ENCODE measurements at regions not wholly inside any gene's neighbourhood (a gene's known extent, or its start where the extent isn't known, plus 50 kb on each side); places are given as distances from the start of the nearest gene placed in this dataset.
"Not testable (repeated sequence)": the region's sequence is repeated elsewhere in the genome, so short reads cannot be mapped to it uniquely, and the experiment has no call there.

DNA sequence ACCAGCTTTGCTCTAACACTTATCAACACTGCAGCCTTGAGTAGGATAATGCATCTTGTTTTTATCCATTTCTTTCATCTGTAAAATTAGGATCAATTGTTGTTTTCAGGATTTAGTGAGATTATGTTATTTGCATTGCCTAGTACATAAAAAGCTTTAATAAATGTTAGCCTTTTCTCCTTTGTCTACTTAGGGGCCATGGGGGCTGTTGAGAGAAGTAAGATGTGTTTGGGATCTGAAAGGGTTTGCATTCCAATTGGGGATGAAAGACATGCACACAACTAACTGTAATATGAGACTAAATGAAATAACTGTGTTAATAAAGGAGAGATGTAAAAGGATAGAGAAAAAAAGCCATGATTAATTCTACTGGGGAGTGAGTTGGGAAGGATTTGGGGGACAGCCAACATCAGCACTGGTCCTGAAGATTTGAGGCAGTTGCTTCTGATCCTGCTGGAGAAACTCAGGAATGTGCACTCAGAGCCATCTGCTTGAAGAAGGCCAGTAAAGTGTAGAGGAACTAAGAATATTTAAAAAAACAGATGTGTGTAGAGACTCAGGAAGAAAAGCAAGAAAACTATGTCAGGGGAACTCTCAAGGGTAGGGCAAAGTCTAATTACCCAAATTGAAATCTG, 236.3 kb downstream of the OLFM4 start:
- no peak for DNase-seq (ENCODE audit: insufficient read length, low spot score)
- FAIRE-seq = no peak

- FAIRE-seq (no peak), DNase-seq (ENCODE audit: insufficient read length, low spot score) (no peak)
These were observed 238.1 kb downstream of the OLFM4 start for GRCh38 chr13:53266757-53267156.

DNA sequence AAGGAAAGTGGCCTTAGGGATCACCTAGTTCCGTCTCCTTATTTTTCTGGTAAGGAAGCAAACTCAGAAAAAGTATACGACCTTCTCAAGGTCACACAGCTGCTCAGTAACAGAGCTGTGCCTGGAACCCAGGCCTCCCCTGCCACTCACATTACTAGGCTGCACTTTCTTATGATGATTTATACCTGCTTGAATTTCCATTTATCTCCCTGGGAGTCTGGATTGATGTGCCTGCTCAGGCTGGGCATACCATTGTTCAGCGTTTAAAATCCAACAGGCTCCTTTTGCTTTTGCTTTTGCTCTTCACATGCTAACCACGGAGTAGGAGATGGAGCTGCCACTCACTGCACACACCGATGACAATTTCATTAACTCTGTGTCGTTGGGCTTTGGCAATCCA, 241.0 kb downstream of the OLFM4 start:
- DNase-seq (ENCODE audit: insufficient read length, low spot score) (no peak), FAIRE-seq (no peak)

DNA sequence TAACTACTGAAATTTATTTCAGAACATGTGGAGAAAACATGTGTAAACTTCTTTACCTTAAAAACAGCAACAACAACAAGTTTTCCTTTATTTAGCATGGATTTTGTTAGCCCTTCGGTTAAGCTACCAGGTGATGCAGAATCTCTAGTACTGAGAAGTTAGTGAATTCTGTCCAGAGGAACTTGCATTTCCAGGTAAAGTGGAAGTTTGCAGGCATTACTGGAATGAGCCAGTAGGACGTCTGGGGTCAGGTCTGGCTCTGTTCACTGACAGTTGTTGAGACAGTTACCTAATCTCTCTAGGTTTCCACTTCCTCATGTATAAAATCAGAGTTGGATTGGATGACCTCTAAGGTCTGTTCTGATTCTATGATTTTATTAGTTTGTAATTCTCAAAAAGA, 244.3 kb downstream of the OLFM4 start:
- no peak for DNase-seq (ENCODE audit: insufficient read length, low spot score)
- no peak for FAIRE-seq

DNA sequence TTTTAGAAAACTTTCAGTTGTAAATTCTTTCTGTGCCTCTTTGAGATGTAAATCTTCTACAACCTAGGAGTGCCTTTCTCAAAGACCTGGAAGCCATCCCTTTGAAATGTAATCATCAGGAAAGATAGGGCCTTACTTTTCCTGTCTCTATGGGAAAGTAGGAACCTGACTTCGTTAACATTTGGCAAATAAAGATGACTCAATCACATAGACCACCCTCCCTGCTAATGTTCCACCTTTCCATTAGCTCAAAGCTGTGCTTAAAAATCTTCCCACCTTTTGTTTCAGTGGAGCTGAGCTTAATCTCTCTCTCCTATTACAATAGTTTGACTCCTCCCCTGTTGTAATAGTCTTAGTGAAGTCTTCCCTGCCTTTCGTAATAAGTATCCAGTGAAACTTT, 247.7 kb downstream of the OLFM4 start:
- FAIRE-seq (no peak), DNase-seq (ENCODE audit: insufficient read length, low spot score) (no peak)

GRCh38 chr13:53281677-53282076, 253.1 kb downstream of the OLFM4 start:
- DNase-seq (ENCODE audit: insufficient read length, low spot score) = no peak
- no peak for FAIRE-seq

DNA sequence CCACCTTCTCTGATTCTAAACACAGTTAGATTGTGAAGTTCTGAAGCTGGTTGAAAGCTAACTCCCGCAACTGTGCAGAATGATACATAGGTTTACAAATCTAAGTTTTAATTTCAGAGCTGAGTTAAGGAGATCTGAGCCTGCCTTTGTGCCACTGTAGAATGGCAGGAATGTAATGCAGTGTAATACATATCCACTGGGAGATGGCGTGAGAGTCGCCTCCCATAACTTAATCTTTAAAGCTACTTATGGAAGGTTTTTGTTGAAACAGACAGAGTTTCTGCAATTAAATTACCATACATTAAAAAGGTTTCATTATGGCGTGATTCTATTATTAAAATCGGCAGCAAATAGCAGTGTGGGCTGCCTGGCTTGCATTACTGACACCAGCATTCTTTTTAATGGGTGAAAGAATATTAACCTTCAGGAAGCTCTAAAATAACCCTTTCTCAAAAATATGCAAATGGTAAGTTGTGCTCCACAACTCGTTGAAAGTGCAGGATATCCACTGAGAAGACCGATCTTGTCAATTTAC, 257.4 kb downstream of the OLFM4 start:
- DNase-seq (ENCODE audit: insufficient read length, low spot score) = no peak
- FAIRE-seq = no peak

DNA sequence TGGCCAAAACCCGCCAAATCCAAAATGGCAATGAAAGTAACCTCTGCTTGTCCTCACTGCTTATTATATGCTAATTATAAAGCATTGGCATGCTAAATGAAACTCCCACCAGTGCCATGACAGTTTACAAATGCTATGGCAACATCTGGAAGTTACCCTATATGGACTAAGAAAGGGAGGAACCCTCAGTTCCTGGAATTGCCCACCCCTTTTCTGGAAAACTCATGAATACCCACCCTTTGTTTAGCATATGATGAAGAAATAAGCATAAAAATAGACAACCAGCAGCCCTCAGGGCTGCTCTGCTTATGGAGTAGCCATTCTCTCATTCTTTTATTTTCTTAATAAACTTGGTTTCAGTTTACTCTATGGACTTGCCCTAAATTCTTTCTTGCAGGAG, 269.8 kb downstream of the OLFM4 start:
- DNase-seq (ENCODE audit: insufficient read length, low spot score) (no peak), FAIRE-seq (no peak)

DNA sequence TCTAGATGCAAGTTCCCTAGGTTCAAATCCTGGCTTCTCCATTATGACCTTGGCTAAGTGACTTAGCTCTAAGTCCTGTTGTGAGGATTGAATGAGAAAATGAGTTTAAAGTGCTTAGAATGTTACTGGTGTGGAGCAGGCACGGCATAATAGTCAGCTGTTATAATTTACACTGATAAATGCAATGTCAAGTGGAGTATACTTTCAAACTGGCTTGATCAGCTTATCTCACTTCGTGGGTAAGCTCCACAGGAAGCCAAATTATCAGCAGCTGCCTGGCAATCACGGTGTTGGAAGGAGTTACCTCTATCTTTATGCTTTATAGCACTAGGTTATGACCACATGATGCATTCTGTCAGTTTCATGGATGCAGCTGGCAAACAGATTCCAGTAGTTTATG, 272.8 kb downstream of the OLFM4 start:
- FAIRE-seq = no peak
- no peak for DNase-seq (ENCODE audit: insufficient read length, low spot score)

DNA sequence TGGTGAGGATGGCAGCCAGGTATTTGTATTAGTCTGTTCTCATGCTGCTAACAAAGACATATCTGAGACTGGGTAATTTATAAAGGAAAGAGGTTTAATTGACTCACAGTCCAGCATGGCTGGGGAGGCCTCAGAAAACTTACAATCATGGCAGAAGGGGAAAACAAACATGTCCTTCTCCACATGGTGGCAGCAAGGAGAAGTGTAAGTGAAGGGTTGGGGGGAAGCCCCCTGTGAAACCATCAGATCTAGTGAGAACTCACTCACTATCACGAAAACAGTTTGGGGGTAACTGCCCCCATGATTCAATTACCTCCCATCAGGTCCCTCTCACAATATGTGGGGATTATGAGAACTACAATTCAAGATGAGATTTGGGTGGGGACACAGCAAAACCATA, 276.8 kb downstream of the OLFM4 start:
- DNase-seq (ENCODE audit: insufficient read length, low spot score); FAIRE-seq: not testable (repeated sequence)

DNA sequence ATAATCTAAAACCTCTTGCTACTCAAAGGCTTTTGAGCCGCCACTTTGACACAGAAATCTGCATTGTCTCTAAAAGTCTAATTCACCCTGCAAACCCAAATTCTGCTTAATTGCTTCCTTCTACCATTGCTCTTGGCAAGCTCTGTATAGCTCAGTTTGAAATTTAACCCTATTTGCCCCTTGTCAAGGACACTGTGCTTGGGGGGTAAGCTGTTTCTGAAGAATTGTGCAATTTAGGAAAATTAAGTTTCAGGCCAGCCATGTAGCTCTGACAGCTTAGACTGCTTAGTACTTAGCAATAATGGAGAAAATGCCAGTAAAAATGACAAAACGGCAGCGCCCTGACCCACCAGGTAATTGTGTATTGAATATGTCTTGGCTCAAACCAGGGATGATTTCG, 282.2 kb downstream of the OLFM4 start:
- no peak for FAIRE-seq
- no peak for DNase-seq (ENCODE audit: insufficient read length, low spot score)

DNA sequence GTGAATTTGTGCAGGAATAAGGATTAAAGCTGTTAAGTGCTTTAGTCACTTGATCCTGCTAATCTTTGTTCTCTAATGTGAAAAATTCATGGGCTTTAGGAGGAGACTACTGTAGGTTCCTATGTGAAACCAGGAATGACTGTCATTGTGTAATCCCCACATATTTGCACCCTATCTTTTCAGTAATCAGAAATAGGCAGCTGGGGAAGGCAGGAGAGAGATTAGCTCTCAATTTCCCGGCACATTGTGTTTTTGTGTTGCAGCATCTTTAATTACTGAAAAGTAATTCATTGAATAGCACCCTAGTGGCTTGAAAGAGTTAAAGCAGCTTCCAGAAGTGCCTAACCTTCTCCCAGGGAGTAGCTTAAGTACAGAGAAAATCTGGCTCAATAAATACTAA, 282.9 kb downstream of the OLFM4 start:
- DNase-seq (ENCODE audit: insufficient read length, low spot score) = no peak

GRCh38 chr13:53321296-53321801, 292.7 kb downstream of the OLFM4 start:
- no peak for DNase-seq (ENCODE audit: insufficient read length, low spot score)
- no peak for FAIRE-seq

More for the DNA sequence above, 282.9 kb downstream of the OLFM4 start:
- FAIRE-seq = no peak

- DNase-seq (ENCODE audit: insufficient read length, low spot score) (no peak), FAIRE-seq (no peak)
These were observed 296.0 kb downstream of the OLFM4 start for GRCh38 chr13:53324656-53325055.

GRCh38 chr13:53326716-53327115, 298.1 kb downstream of the OLFM4 start:
- DNase-seq (ENCODE audit: insufficient read length, low spot score) (no peak), FAIRE-seq (no peak)

DNA sequence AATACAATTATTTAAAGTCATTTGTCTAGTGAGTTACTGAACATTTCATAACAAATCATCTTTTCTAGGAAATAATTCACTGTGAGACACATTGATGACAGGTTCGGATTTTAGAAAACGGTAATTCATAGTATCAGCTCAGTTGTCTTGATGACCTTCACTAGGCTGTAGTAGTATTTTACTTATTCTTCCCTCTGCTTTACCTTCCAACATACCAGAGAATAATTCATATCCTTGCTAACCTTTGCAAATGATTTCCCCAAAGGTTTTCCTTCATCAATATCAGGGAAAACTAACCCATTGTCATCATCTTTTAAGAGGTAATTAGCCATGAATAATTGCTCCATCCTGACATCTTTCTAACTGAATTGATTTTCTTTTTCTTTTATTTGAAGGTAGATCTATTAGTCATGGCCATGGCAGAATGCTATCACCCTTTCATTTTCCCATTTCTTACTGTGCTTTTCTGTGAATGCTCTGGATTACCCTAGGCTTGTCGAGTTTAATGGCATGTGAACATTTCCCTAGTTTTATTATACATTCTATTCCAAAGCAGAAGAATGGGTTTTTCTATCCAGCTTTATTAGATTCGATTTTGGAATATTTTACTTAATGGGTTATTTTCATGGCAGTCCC, 299.2 kb downstream of the OLFM4 start:
- DNase-seq (ENCODE audit: insufficient read length, low spot score) (no peak), FAIRE-seq (no peak)

GRCh38 chr13:53336441-53337160, 308.0 kb downstream of the OLFM4 start:
- no peak for FAIRE-seq
- no peak for DNase-seq (ENCODE audit: insufficient read length, low spot score)

DNA sequence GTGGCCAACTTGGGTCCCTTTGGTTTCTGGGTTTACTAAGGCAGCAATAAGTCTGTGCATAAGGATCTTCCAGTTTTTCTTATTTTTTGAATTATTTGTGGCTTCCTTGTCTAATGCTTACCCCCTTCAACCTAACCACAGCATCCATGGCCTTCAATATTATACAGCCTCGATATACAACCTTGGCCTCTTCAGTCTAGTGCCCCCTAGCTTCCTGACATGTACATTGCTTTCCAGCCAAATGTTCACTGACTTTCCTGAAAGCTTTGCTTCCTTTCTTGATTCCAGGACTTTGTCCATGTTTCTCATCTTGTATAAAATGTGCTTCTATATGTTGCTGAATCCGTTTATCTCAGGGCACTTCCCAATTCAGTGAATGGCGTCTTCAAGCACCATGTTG, 310.1 kb downstream of the OLFM4 start:
- FAIRE-seq = no peak
- no peak for DNase-seq (ENCODE audit: insufficient read length, low spot score)

GRCh38 chr13:53340505-53341143, 312.0 kb downstream of the OLFM4 start:
- FAIRE-seq = no peak
- no peak for DNase-seq (ENCODE audit: insufficient read length, low spot score)

DNA sequence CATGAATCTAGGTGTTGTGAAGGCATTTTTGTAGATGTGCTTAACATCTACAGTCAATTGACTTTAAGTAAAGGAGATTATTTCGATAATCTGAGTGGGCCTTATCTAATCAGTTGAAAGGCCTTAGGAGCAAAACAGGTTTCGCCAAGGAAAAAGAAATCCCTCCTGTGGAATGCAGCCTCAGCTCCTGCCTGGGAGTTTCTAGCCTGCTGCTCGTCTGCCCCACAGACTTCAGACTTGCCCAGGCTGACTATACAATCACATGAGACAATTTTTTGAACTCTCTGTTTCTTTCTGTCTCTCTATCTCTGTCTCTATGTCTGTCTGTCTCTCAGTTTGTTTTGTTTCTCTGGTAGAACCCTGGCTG, 312.5 kb downstream of the OLFM4 start:
- FAIRE-seq (no peak), DNase-seq (ENCODE audit: insufficient read length, low spot score) (no peak)

DNA sequence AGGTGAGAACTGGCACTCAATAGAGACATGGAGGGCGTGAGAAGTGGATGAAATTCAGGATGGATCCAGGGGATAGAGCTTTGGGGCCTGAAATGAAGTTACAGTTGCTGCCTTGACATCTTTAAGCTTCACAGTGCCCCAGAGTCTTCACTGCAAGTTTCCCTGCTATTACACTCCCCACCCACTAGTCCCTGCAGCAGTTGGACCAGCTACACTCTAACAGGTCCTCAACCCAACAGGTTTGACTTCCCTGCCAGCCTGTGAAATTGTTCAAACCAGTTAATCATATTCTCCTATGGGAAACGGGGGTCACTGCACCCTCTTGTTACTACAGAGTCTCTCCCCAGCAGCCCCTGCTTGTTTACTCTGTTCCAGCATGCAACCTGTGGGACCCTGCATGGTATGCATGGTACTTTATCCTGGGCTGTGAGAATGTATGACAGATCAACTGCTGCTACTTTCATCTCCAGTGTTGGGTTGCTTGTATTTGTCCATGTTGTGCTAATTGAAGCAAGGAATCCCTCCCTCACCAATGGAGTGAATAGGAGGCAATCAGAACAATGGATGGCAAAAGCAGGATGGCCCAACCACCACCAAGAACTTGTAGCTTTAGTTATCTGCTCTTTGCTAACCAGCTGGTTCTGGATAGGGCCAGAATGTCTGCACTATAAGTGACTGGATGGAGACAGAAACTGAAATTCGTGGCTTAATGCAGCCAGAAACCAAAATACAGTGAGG, 314.2 kb downstream of the OLFM4 start:
- no peak for DNase-seq (ENCODE audit: insufficient read length, low spot score)
- FAIRE-seq = no peak

Measured in HTR-8/SVneo (cell line).